ENCODE measurements at regions not wholly inside any gene's neighbourhood (a gene's known extent, or its start where the extent isn't known, plus 50 kb on each side); places are given as distances from the start of the nearest gene placed in this dataset.

DNA sequence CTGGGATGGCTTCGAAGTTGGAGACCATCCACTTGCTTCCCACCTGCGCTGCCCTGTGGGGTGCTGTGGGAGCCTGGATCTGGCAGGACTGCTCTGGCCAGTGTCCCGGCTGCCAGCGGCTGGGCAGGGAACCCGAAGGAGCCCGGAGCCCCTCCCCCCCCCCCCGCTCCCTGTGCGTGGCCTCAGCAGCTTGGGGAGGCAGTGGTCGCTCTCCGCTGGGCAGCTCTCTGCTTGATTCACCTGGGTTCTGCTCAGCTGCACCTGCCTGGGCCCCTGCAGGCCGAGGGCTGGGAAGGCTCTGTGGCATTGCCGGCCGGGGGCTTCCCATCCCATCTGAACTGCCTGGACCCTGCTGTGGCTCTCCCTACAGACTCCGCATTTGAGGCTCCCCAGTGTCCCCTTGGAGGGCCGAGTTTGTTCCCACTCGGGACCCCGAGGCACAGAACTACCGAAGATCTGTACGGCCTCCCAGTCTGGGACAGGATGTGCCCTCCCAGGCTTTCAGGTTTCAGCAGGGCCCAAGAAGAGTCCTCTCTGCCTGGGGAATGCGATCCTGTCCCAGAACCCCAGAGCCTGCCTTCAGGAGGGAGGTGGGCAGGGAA lies 525.1 kb downstream of the TCERG1L start:
- TF ChIP-seq, protein P1, sequence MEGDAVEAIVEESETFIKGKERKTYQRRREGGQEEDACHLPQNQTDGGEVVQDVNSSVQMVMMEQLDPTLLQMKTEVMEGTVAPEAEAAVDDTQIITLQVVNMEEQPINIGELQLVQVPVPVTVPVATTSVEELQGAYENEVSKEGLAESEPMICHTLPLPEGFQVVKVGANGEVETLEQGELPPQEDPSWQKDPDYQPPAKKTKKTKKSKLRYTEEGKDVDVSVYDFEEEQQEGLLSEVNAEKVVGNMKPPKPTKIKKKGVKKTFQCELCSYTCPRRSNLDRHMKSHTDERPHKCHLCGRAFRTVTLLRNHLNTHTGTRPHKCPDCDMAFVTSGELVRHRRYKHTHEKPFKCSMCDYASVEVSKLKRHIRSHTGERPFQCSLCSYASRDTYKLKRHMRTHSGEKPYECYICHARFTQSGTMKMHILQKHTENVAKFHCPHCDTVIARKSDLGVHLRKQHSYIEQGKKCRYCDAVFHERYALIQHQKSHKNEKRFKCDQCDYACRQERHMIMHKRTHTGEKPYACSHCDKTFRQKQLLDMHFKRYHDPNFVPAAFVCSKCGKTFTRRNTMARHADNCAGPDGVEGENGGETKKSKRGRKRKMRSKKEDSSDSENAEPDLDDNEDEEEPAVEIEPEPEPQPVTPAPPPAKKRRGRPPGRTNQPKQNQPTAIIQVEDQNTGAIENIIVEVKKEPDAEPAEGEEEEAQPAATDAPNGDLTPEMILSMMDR (conservative IDR thresholded peaks at IDR 0.05; ENCODE audit: low read depth, low read length), result no peak
- no peaks in the 10 kb centered on the region for H4K20me1 ChIP-seq (ENCODE audit: insufficient read depth)
- no peak overlapping the region for H3K4me2 ChIP-seq
- no peaks in the 10 kb centered on the region for H3K79me2 ChIP-seq (ENCODE audit: insufficient read depth, low read depth)
- H2AFZ ChIP-seq (ENCODE audit: low read depth), result no peak overlapping the region
- H3K27ac ChIP-seq, result no peak overlapping the region
- H3K4me3 ChIP-seq (IDR thresholded peaks at IDR 0.05; ENCODE audit: insufficient read depth, low read depth, low read length), result no peak overlapping the region
- H3K9ac ChIP-seq, result no peak overlapping the region
- H3K27me3 ChIP-seq (ENCODE audit: insufficient read depth, low read depth), result no peaks in the 10 kb centered on the region; the same call in 1 of the 2 replicates
- H3K36me3 ChIP-seq (ENCODE audit: insufficient read depth), result no peaks in the 10 kb centered on the region
- no peaks in the 10 kb centered on the region for H3K4me1 ChIP-seq (ENCODE audit: low read depth, poor library complexity, severe bottlenecking)

- no peak overlapping the region for H2AFZ ChIP-seq (ENCODE audit: low read depth)
- no peaks in the 10 kb centered on the region for H3K4me1 ChIP-seq (ENCODE audit: low read depth, poor library complexity, severe bottlenecking)
- no peak overlapping the region for H3K4me2 ChIP-seq
- H4K20me1 ChIP-seq (ENCODE audit: insufficient read depth), result no peaks in the 10 kb centered on the region
- H3K9ac ChIP-seq, result no peak overlapping the region
- no peaks in the 10 kb centered on the region for H3K36me3 ChIP-seq (ENCODE audit: insufficient read depth)
- no peak overlapping the region for H3K27ac ChIP-seq
- no peak overlapping the region for H3K4me3 ChIP-seq (IDR thresholded peaks at IDR 0.05; ENCODE audit: insufficient read depth, low read depth, low read length)
- H3K27me3 ChIP-seq (ENCODE audit: insufficient read depth, low read depth), result no peaks in the 10 kb centered on the region; the same call in 1 of the 2 replicates
- TF ChIP-seq, protein P1 (conservative IDR thresholded peaks at IDR 0.05; ENCODE audit: low read depth, low read length), result no peak
- H3K79me2 ChIP-seq (ENCODE audit: insufficient read depth, low read depth), result no peaks in the 10 kb centered on the region
Observed at GRCh38 chr10:130787243-130787642, 524.3 kb downstream of the TCERG1L start.

DNA sequence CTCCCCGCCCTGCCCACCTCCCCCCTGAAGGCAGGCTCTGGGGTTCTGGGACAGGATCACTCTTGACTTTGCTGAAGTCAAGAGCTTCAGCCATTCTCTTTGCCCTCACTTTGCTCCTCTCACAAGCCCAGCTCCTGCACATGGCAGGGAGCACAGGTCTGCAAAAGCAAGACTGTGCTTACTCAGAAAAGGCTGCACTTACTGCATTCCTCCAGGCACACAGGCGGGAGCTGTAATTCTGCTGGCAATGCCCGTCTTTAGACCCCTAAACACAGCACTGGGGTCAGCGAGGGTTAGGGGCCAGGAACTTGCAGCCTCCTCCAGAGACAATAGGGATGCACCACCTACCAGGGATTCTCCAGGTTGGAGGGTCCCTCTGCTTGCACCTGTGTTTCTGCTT lies 523.7 kb downstream of the TCERG1L start:
- Histone ChIP-seq H3K27ac (no peak overlapping the region), H3K4me3 (IDR thresholded peaks at IDR 0.05; ENCODE audit: insufficient read depth, low read depth, low read length) (no peak overlapping the region), H3K4me1 (ENCODE audit: low read depth, poor library complexity, severe bottlenecking) (no peaks in the 10 kb centered on the region), H3K9ac (no peak overlapping the region), H3K36me3 (ENCODE audit: insufficient read depth) (no peaks in the 10 kb centered on the region), H2AFZ (ENCODE audit: low read depth) (no peak overlapping the region), H3K4me2 (no peak overlapping the region), H4K20me1 (ENCODE audit: insufficient read depth) (no peaks in the 10 kb centered on the region), H3K27me3 (ENCODE audit: insufficient read depth, low read depth) (no peaks in the 10 kb centered on the region; the same call in 1 of the 2 replicates), H3K79me2 (ENCODE audit: insufficient read depth, low read depth) (no peaks in the 10 kb centered on the region)
- TF ChIP-seq, protein P1 (conservative IDR thresholded peaks at IDR 0.05; ENCODE audit: low read depth, low read length), result no peak

GRCh38 chr10:130790339-130790738 lies 521.2 kb downstream of the TCERG1L start:
- Histone ChIP-seq H2AFZ (ENCODE audit: low read depth) (no peak overlapping the region), H3K27ac (no peak overlapping the region), H3K79me2 (ENCODE audit: insufficient read depth, low read depth) (no peaks in the 10 kb centered on the region), H3K9ac (no peak overlapping the region), H3K4me1 (ENCODE audit: low read depth, poor library complexity, severe bottlenecking) (no peaks in the 10 kb centered on the region), H3K27me3 (ENCODE audit: insufficient read depth, low read depth) (no peaks in the 10 kb centered on the region), H4K20me1 (ENCODE audit: insufficient read depth) (no peaks in the 10 kb centered on the region), H3K4me3 (IDR thresholded peaks at IDR 0.05; ENCODE audit: insufficient read depth, low read depth, low read length) (no peak overlapping the region), H3K4me2 (no peak overlapping the region), H3K36me3 (ENCODE audit: insufficient read depth) (no peaks in the 10 kb centered on the region)
- TF ChIP-seq, protein P1 (conservative IDR thresholded peaks at IDR 0.05; ENCODE audit: low read depth, low read length), result no peak

All from KMS-11 (cell line).